Right kidney (tissue), 1 donor: ENCODE measurements at regions not wholly inside any gene's neighbourhood (a gene's known extent, or its start where the extent isn't known, plus 50 kb on each side); places are given as distances from the start of the nearest gene placed in this dataset.

Experiments
- DNase-seq: peaks from one replicate; pipeline ENCODE4 v3.0.0-alpha.2; 2016

GRCh38 chr6:9583753-9584352 is 831.0 kb downstream of the TFAP2A start:
- DNase-seq = no peak

- no peak for DNase-seq
These were observed 833.7 kb downstream of the TFAP2A start for GRCh38 chr6:9581155-9581554.

GRCh38 chr6:9576521-9576920 is 838.4 kb downstream of the TFAP2A start:
- DNase-seq = no peak

- no peak for DNase-seq
These were observed 848.8 kb downstream of the TFAP2A start for GRCh38 chr6:9566096-9566495.

- DNase-seq = no peak
These were observed 850.9 kb downstream of the TFAP2A start for GRCh38 chr6:9564021-9564420.

- no peak for DNase-seq
These were observed 851.3 kb downstream of the TFAP2A start for GRCh38 chr6:9563568-9563967.

GRCh38 chr6:9554806-9555205 is 860.1 kb downstream of the TFAP2A start:
- no peak for DNase-seq

- no peak for DNase-seq
These were observed 860.6 kb downstream of the TFAP2A start for GRCh38 chr6:9554323-9554722.

GRCh38 chr6:9553002-9553401 is 861.9 kb downstream of the TFAP2A start:
- DNase-seq = no peak

GRCh38 chr6:9543649-9544048 is 871.2 kb downstream of the TFAP2A start:
- no peak for DNase-seq

GRCh38 chr6:9540534-9541126 is 874.2 kb downstream of the TFAP2A start:
- no peak for DNase-seq

GRCh38 chr6:9540126-9540525 is 874.7 kb downstream of the TFAP2A start:
- DNase-seq = no peak

GRCh38 chr6:9539231-9539755 is 875.6 kb downstream of the TFAP2A start:
- peak; percentile 35 for DNase-seq

GRCh38 chr6:9537381-9537780 is 877.5 kb downstream of the TFAP2A start:
- DNase-seq = no peak

GRCh38 chr6:9535106-9535505 is 879.8 kb downstream of the TFAP2A start:
- DNase-seq = no peak

GRCh38 chr6:9532621-9533557 is 882.0 kb downstream of the TFAP2A start:
- DNase-seq = no peak

GRCh38 chr6:9527679-9528286 is 887.1 kb downstream of the TFAP2A start:
- no peak for DNase-seq

GRCh38 chr6:9523462-9523861 is 891.4 kb downstream of the TFAP2A start:
- DNase-seq = no peak

- no peak for DNase-seq
These were observed 892.8 kb downstream of the TFAP2A start for GRCh38 chr6:9522101-9522500.

GRCh38 chr6:9521152-9521530 is 893.7 kb downstream of the TFAP2A start:
- DNase-seq = no peak

- no peak for DNase-seq
These were observed 894.3 kb downstream of the TFAP2A start for GRCh38 chr6:9520417-9521151.

GRCh38 chr6:9518431-9518830 is 896.4 kb downstream of the TFAP2A start:
- DNase-seq = no peak
